ENCODE measurements at regions not wholly inside any gene's neighbourhood (a gene's known extent, or its start where the extent isn't known, plus 50 kb on each side); places are given as distances from the start of the nearest gene placed in this dataset.
A peak's percentile ranks its signal among the peaks of the same experiment; 100 is the strongest.

- no peak for TF ChIP-seq ZNF8 (CRISPR knock-in tag; IDR thresholded peaks at IDR 0.05)
- TF ChIP-seq, protein P1, sequence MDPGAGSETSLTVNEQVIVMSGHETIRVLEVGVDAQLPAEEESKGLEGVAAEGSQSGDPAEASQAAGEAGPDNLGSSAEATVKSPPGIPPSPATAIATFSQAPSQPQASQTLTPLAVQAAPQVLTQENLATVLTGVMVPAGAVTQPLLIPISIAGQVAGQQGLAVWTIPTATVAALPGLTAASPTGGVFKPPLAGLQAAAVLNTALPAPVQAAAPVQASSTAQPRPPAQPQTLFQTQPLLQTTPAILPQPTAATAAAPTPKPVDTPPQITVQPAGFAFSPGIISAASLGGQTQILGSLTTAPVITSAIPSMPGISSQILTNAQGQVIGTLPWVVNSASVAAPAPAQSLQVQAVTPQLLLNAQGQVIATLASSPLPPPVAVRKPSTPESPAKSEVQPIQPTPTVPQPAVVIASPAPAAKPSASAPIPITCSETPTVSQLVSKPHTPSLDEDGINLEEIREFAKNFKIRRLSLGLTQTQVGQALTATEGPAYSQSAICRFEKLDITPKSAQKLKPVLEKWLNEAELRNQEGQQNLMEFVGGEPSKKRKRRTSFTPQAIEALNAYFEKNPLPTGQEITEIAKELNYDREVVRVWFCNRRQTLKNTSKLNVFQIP (CRISPR knock-in tag; IDR thresholded peaks at IDR 0.05; ENCODE audit: borderline replicate concordance, low read depth): no peak
- TF ChIP-seq RARB (CRISPR knock-in tag; IDR thresholded peaks at IDR 0.05): no peak
- no peak for TF ChIP-seq ARNTL (CRISPR knock-in tag; IDR thresholded peaks at IDR 0.05; ENCODE audit: borderline replicate concordance, low read depth)
- TF ChIP-seq PPARA (CRISPR knock-in tag; IDR thresholded peaks at IDR 0.05; ENCODE audit: borderline replicate concordance): no peak
- no peak for TF ChIP-seq ESRRG (CRISPR knock-in tag; IDR thresholded peaks at IDR 0.05)
- TF ChIP-seq ZNF565 (CRISPR knock-in tag; conservative IDR thresholded peaks at IDR 0.05; ENCODE audit: low read depth): no peak
- TF ChIP-seq OSR1 (CRISPR knock-in tag; IDR thresholded peaks at IDR 0.05): no peak
- ATAC-seq: no peak
Measured at GRCh38 chr3:117754058-117754457, 1044.5 kb downstream of the TUSC7 start.

- no peak for ATAC-seq
- TF ChIP-seq TCF4 (CRISPR knock-in tag; IDR thresholded peaks at IDR 0.05; ENCODE audit: borderline replicate concordance) (no peak), ARNTL (CRISPR knock-in tag; IDR thresholded peaks at IDR 0.05; ENCODE audit: borderline replicate concordance, low read depth) (no peak), ZNF8 (CRISPR knock-in tag; IDR thresholded peaks at IDR 0.05) (no peak), ISL1 (CRISPR knock-in tag; IDR thresholded peaks at IDR 0.05) (no peak), ESRRG (CRISPR knock-in tag; IDR thresholded peaks at IDR 0.05) (no peak)
Measured at GRCh38 chr3:117754841-117755240, 1045.3 kb downstream of the TUSC7 start.

GRCh38 chr3:117756563-117756962 is 1047.0 kb downstream of the TUSC7 start:
- TF ChIP-seq TCF4 (CRISPR knock-in tag; IDR thresholded peaks at IDR 0.05; ENCODE audit: borderline replicate concordance): no peak; the same call in 1 of the 2 replicates
- TF ChIP-seq ISL1 (CRISPR knock-in tag; IDR thresholded peaks at IDR 0.05): peak; percentile 48
- TF ChIP-seq, protein P2, sequence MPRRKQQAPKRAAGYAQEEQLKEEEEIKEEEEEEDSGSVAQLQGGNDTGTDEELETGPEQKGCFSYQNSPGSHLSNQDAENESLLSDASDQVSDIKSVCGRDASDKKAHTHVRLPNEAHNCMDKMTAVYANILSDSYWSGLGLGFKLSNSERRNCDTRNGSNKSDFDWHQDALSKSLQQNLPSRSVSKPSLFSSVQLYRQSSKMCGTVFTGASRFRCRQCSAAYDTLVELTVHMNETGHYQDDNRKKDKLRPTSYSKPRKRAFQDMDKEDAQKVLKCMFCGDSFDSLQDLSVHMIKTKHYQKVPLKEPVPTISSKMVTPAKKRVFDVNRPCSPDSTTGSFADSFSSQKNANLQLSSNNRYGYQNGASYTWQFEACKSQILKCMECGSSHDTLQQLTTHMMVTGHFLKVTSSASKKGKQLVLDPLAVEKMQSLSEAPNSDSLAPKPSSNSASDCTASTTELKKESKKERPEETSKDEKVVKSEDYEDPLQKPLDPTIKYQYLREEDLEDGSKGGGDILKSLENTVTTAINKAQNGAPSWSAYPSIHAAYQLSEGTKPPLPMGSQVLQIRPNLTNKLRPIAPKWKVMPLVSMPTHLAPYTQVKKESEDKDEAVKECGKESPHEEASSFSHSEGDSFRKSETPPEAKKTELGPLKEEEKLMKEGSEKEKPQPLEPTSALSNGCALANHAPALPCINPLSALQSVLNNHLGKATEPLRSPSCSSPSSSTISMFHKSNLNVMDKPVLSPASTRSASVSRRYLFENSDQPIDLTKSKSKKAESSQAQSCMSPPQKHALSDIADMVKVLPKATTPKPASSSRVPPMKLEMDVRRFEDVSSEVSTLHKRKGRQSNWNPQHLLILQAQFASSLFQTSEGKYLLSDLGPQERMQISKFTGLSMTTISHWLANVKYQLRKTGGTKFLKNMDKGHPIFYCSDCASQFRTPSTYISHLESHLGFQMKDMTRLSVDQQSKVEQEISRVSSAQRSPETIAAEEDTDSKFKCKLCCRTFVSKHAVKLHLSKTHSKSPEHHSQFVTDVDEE (CRISPR knock-in tag; IDR thresholded peaks at IDR 0.05): peak; percentile 66; the same call in 1 of the 2 replicates
- ATAC-seq: peak; percentile 62; the same call in 2 of the 3 replicates

DNA sequence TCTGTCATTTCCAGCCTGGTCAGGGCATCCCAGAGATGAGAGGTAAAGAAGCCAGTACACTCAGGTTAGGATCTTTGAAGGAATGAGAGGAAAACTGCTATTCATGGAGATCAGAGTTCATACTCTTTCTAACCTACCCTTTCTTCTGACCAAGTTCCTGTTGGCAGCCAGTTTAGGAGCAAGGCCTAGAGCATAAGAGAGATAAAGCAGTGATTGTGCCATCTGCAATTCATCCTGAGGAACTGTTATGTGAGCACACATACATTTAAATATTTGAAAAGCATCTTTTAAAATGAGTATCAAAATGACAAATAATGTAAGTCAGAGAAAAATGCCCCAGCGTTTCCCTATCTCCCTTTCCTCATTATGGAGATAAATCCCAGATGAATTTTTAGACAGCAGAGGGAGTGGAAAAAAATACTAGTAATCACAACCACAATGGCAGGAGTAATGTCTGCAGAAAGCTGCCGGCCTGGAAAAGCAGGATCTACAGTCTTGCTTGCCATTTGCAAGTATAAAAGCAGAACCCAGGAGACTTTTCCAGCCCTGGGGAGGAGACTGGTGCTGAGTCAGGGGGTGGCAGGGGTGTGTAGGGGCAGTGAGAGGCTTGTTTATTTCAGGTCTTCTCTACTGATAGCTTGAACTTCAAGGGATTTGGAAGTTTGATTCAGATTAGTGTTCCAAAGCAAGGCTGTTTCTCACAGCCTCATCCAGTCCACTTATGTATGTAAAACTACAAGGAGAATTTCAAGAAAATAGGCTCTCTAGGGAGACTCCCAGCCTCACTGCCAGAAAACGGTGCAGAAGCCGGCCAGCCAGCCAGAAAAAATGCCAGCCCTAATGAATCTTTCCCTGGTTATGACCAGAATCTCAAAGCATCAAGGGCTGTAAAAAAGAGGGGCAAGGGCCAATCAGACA is 1052.4 kb downstream of the TUSC7 start:
- peak; percentile 69 for ATAC-seq
- TF ChIP-seq, protein P1 (CRISPR knock-in tag; IDR thresholded peaks at IDR 0.05; ENCODE audit: borderline replicate concordance, low read depth): no peak
- TF ChIP-seq ARNTL (CRISPR knock-in tag; IDR thresholded peaks at IDR 0.05; ENCODE audit: borderline replicate concordance, low read depth) (no peak), PATZ1 (CRISPR knock-in tag; IDR thresholded peaks at IDR 0.05; ENCODE audit: borderline replicate concordance) (no peak), ZFP3 (CRISPR knock-in tag; IDR thresholded peaks at IDR 0.05) (no peak), GLIS3 (CRISPR knock-in tag; IDR thresholded peaks at IDR 0.05) (no peak), ZFP30 (CRISPR knock-in tag; IDR thresholded peaks at IDR 0.05) (no peak), ZNF565 (CRISPR knock-in tag; conservative IDR thresholded peaks at IDR 0.05; ENCODE audit: low read depth) (no peak), PPARA (CRISPR knock-in tag; IDR thresholded peaks at IDR 0.05; ENCODE audit: borderline replicate concordance) (no peak), OSR1 (CRISPR knock-in tag; IDR thresholded peaks at IDR 0.05) (no peak), ZC3H10 (CRISPR knock-in tag; IDR thresholded peaks at IDR 0.05) (no peak), ZNF70 (CRISPR knock-in tag; IDR thresholded peaks at IDR 0.05) (no peak), CSRNP3 (CRISPR knock-in tag; IDR thresholded peaks at IDR 0.05) (peak; percentile 70; the same call in 1 of the 2 replicates), RARB (CRISPR knock-in tag; IDR thresholded peaks at IDR 0.05) (no peak), ZNF8 (CRISPR knock-in tag; IDR thresholded peaks at IDR 0.05) (no peak)
- TF ChIP-seq, protein P3, sequence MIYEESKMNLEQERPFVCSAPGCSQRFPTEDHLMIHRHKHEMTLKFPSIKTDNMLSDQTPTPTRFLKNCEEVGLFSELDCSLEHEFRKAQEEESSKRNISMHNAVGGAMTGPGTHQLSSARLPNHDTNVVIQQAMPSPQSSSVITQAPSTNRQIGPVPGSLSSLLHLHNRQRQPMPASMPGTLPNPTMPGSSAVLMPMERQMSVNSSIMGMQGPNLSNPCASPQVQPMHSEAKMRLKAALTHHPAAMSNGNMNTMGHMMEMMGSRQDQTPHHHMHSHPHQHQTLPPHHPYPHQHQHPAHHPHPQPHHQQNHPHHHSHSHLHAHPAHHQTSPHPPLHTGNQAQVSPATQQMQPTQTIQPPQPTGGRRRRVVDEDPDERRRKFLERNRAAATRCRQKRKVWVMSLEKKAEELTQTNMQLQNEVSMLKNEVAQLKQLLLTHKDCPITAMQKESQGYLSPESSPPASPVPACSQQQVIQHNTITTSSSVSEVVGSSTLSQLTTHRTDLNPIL (CRISPR knock-in tag; IDR thresholded peaks at IDR 0.05; ENCODE audit: low read depth): no peak
- TF ChIP-seq, protein P2 (CRISPR knock-in tag; IDR thresholded peaks at IDR 0.05): no peak

All from SK-N-SH treated with all-trans-retinoic acid at 6 μM for 48 hours (cell line).